K562 (cell line): ENCODE measurements at regions not wholly inside any gene's neighbourhood (a gene's known extent, or its start where the extent isn't known, plus 50 kb on each side); places are given as distances from the start of the nearest gene placed in this dataset.

Experiments used
- ATAC-seq: fragments of 200-7000 bp; cut with Tn5 transposase; 3 replicates; pipeline ENCODE4 v1.9.1; 2020; ENCODE audit warnings: moderate library complexity
- BruUV-seq: library from RNA; stranded (reverse); fragments of 400-500 nt; replicated peaks from 2 replicates; lab custom pipeline; 2021; lab: Mats Ljungman, UMichigan
- CTCF ChIA-PET: fragments of 300-600 bp; formaldehyde crosslinking; extraction: SDS; loops from one replicate; lab custom pipeline; 2021; ENCODE audit warnings: low intra/inter-chr PET ratio; lab: Yijun Ruan, JAX
- POLR2A ChIA-PET: fragments of 300-600, 350-650 bp; sonication (Branson Sonifier 250); formaldehyde crosslinking; extraction: SDS; loops from one replicate; lab custom pipeline; 2021; ENCODE audit warnings: antibody characterized with exemption, inconsistent platforms; lab: Yijun Ruan, JAX
- DNase-seq, 4 experiments: peaks; one replicate each; pipeline versions ENCODE4 v3.0.0 to v3.0.0-alpha.2; 2011 to 2018; ENCODE audit warnings: low spot score in 3 of 4, mixed read lengths in 3 of 4; ENCODE audit errors: extremely low read depth in 1 of 4
- FAIRE-seq: peaks from 2 replicates; lab custom pipeline; 2011; peaks lifted over from hg19 to GRCh38; lab: Jason Lieb, UNC
- H2AFZ ChIP-seq: 2 replicates; pipeline ENCODE4 v1.6.0; 2011; ENCODE audit warnings: low read depth, low read length, control low read depth, inconsistent platforms
- H3K27ac ChIP-seq: fragments of 200-600 bp; 3 replicates; pipeline ENCODE4 v1.8.0; 2011; ENCODE audit warnings: low read depth, mild to moderate bottlenecking, control low read depth, inconsistent platforms, low read length, moderate library complexity, mixed read lengths; ENCODE audit errors: extremely low read depth
- H3K27me3 ChIP-seq, 2 experiments: fragments of 300-600 bp in 1 of 2; 2 replicates in 1 of 2; 3 replicates in 1 of 2; pipeline versions ENCODE4 v1.6.0 to v1.8.0; 2011; ENCODE audit warnings: inconsistent platforms in 2 of 2, low read length in 2 of 2, mild to moderate bottlenecking in 1 of 2, mixed read lengths in 1 of 2, moderate library complexity in 1 of 2; ENCODE audit not compliant: control insufficient read depth in 2 of 2, insufficient read depth in 2 of 2
- H3K36me3 ChIP-seq: fragments of 300-600 bp; 3 replicates; pipeline ENCODE4 v1.8.0; 2011; ENCODE audit warnings: mild to moderate bottlenecking, low read length, inconsistent platforms; ENCODE audit not compliant: control insufficient read depth, insufficient read depth
- H3K4me1 ChIP-seq, 2 experiments: fragments of 200-600 bp in 1 of 2; replicated peaks in 1 of 2; 2 replicates in 1 of 2; 3 replicates in 1 of 2; pipeline versions ENCODE4 v1.5.1 to v1.8.0; 2011; ENCODE audit warnings: inconsistent platforms in 2 of 2, low read length in 2 of 2, mild to moderate bottlenecking in 1 of 2, mixed read lengths in 1 of 2, moderate library complexity in 1 of 2; ENCODE audit not compliant: control insufficient read depth in 2 of 2, insufficient read depth in 2 of 2
- H3K4me2 ChIP-seq: 2 replicates; pipeline ENCODE4 v1.6.1; 2011; ENCODE audit warnings: low read length, control low read depth, inconsistent platforms, mixed read lengths; ENCODE audit not compliant: insufficient read depth
- H3K4me3 ChIP-seq: fragments of 200-600 bp; sonication (generic), shearing (Covaris generic); 2 replicates; pipeline ENCODE4 v1.5.1; 2016; ENCODE audit warnings: control low read depth, inconsistent platforms
- H3K79me2 ChIP-seq: fragments of 200-600 bp; 3 replicates; pipeline ENCODE4 v1.8.0; 2011; ENCODE audit warnings: low read length, inconsistent platforms; ENCODE audit not compliant: control insufficient read depth, insufficient read depth
- H3K9ac ChIP-seq, 2 experiments: 2 replicates each; pipeline versions ENCODE4 v1.6.0 to v1.6.1; 2011; ENCODE audit warnings: low read depth in 2 of 2, low read length in 2 of 2, control low read depth in 1 of 2, inconsistent platforms in 1 of 2, mild to moderate bottlenecking in 1 of 2, mixed read lengths in 1 of 2; ENCODE audit not compliant: insufficient read depth in 1 of 2
- H3K9me1 ChIP-seq: one replicate; pipeline ENCODE4 v1.6.0; 2011; ENCODE audit warnings: inconsistent platforms, mild to moderate bottlenecking, low read length, moderate library complexity; ENCODE audit not compliant: control insufficient read depth, insufficient read depth
- H3K9me3 ChIP-seq: replicated peaks from 2 replicates; pipeline ENCODE4 v1.5.1; 2011; ENCODE audit warnings: low read depth, low read length, inconsistent platforms; ENCODE audit not compliant: control insufficient read depth, insufficient read depth
- H4K20me1 ChIP-seq: replicated peaks from 2 replicates; pipeline ENCODE4 v1.6.1; 2011; ENCODE audit warnings: low read length, inconsistent platforms, mixed read lengths; ENCODE audit not compliant: control insufficient read depth, insufficient read depth
- CBX8 ChIP-seq: fragments of 200-600 bp; sonication (generic); IDR thresholded peaks from 2 replicates; pipeline ENCODE4 v1.6.1; 2012; ENCODE audit warnings: borderline replicate concordance, mixed run types, low read depth, mild to moderate bottlenecking, moderate library complexity, mixed read lengths, low read length, control low read depth, inconsistent platforms; ENCODE audit not compliant: poor library complexity, severe bottlenecking; ENCODE audit errors: extremely low read depth
- CEBPB ChIP-seq: fragments of 450-650 bp; IDR thresholded peaks from 2 replicates; pipeline ENCODE4 v1.6.1; 2016; ENCODE audit warnings: missing genetic modification characterization, missing compliant biosample characterization
- HDAC1 ChIP-seq, 2 experiments: fragments of 450-650 bp; IDR thresholded peaks; 2 replicates each; pipeline ENCODE4 v1.6.1; 2016 to 2017; ENCODE audit warnings: inconsistent platforms in 1 of 2, mild to moderate bottlenecking in 1 of 2, moderate library complexity in 1 of 2
- HINFP ChIP-seq: fragments of 450-650 bp; conservative IDR thresholded peaks from 2 replicates; pipeline ENCODE4 v1.6.1; 2016; ENCODE audit warnings: missing genetic modification characterization, low read depth, mild to moderate bottlenecking, control low read depth, missing compliant biosample characterization
- HSF4 ChIP-seq: fragments of 250-450 bp; sonication (Bioruptor Pico); IDR thresholded peaks from 2 replicates; pipeline ENCODE4 v2.1.2; 2022; ENCODE audit warnings: mild to moderate bottlenecking, moderate library complexity, borderline replicate concordance
- LCOR ChIP-seq: sonication (generic); formaldehyde crosslinking; IDR thresholded peaks from 2 replicates; pipeline ENCODE4 v1.8.0; 2022; ENCODE audit warnings: mild to moderate bottlenecking, missing genetic modification reagents
- MTA1 ChIP-seq: fragments of 450-650 bp; IDR thresholded peaks from 2 replicates; pipeline ENCODE4 v1.6.1; 2017; ENCODE audit warnings: borderline replicate concordance
- NFIC ChIP-seq: fragments of 450-650 bp; IDR thresholded peaks from 2 replicates; pipeline ENCODE4 v1.6.1; 2017; ENCODE audit warnings: mild to moderate bottlenecking, inconsistent platforms
- RBFOX2 ChIP-seq: fragments of 200-400 bp; formaldehyde crosslinking; IDR thresholded peaks from 2 replicates; pipeline ENCODE4 v1.6.1; 2017; ENCODE audit warnings: low read depth, mild to moderate bottlenecking, low read length, moderate library complexity
- RBM17 ChIP-seq: fragments of 200-400 bp; formaldehyde crosslinking; IDR thresholded peaks from 2 replicates; pipeline ENCODE4 v1.6.1; 2017; ENCODE audit warnings: low read depth, mild to moderate bottlenecking, low read length, borderline replicate concordance
- RHOXF2B ChIP-seq: fragments of 250-450 bp; sonication (Bioruptor Pico); conservative IDR thresholded peaks from 2 replicates; pipeline ENCODE4 v1.5.1; 2021
- TFAP4 ChIP-seq: sonication (generic); formaldehyde crosslinking; IDR thresholded peaks from 2 replicates; pipeline ENCODE4 v1.8.0; 2022; ENCODE audit warnings: missing genetic modification reagents, mild to moderate bottlenecking, moderate library complexity, borderline replicate concordance
- ZC3H4 ChIP-seq: sonication (generic); formaldehyde crosslinking; IDR thresholded peaks from 2 replicates; pipeline ENCODE4 v1.9.0; 2021; ENCODE audit warnings: missing genetic modification reagents, borderline replicate concordance
- ZNF280A ChIP-seq: fragments of 450-650 bp; IDR thresholded peaks from 2 replicates; pipeline ENCODE4 v1.6.1; 2018; ENCODE audit warnings: mild to moderate bottlenecking, low read depth; ENCODE audit not compliant: partially characterized antibody
- ZNF280B ChIP-seq: fragments of 250-450 bp; sonication (Bioruptor Pico); IDR thresholded peaks from 2 replicates; pipeline ENCODE4 v1.5.1; 2021; ENCODE audit warnings: mild to moderate bottlenecking
- ZNF311 ChIP-seq: fragments of 250-450 bp; sonication (Bioruptor Pico); IDR thresholded peaks from 2 replicates; pipeline ENCODE4 v1.4.0; 2020; ENCODE audit warnings: mild to moderate bottlenecking, moderate library complexity
- ZNF668 ChIP-seq: fragments of 250-450 bp; sonication (Bioruptor Pico); IDR thresholded peaks from 2 replicates; pipeline ENCODE4 v1.8.0; 2022; ENCODE audit warnings: mild to moderate bottlenecking, inconsistent platforms
- WGBS: fragments of 100-300 bp; shearing (Covaris generic); methylation state at CpG from one replicate; pipeline ENCODE4 v1.1.6; 2016; ENCODE audit warnings: low coverage, mixed read lengths; ENCODE audit not compliant: insufficient coverage; ENCODE audit errors: missing lambda C conversion rate; 5-methylcytosine and 5-hydroxymethylcytosine counted together
- in situ Hi-C: fragments of 300-500 bp; cut with MboI; formaldehyde crosslinking; loops from 4 replicates; pipeline ENCODE4 v1.15.0; 2018; ENCODE audit warnings: inconsistent platforms, mixed read lengths
- intact Hi-C: fragments of 100-400 bp; cut with micrococcal nuclease; formaldehyde crosslinking; loops from 2 replicates; pipeline ENCODE4 v1.14.2; 2022

GRCh38 chr7:156445997-156446761 is 194.4 kb upstream of the RNF32 start:
- H3K9ac ChIP-seq: no peak overlapping the region
- FAIRE-seq: no peak
- H2AFZ ChIP-seq: no peak overlapping the region
- DNase-seq: no peak
- intact Hi-C loops: no loop called here
- in situ Hi-C loops: no loop called here
- CTCF ChIA-PET: no interaction called here
- H3K27ac ChIP-seq: no peak overlapping the region
- H3K9me1 ChIP-seq: no peaks in the 10 kb centered on the region
- no peaks in the 10 kb centered on the region for H4K20me1 ChIP-seq
- under 1% methylated on average over 16 of the region's 16 CpGs for WGBS
- H3K4me3 ChIP-seq: no peak overlapping the region
- H3K79me2 ChIP-seq: no peaks in the 10 kb centered on the region
- ATAC-seq: no peak
- no peaks in the 10 kb centered on the region for H3K4me1 ChIP-seq
- no peaks in the 10 kb centered on the region for H3K36me3 ChIP-seq
- BruUV-seq: no TSS peak
- no peaks in the 10 kb centered on the region for H3K9me3 ChIP-seq
- peaks cover 34 to 50% of the 10 kb centered on the region in 2 experiments for H3K27me3 ChIP-seq
- POLR2A ChIA-PET: interaction anchor here (0.6 kb wide), 1 partner anchor 151 kb away, joined by 3 read pairs; no protein-coding TSS in a partner anchor
- no peak overlapping the region for H3K4me2 ChIP-seq
- TF ChIP-seq TFAP4 (CRISPR knock-in tag) (no peak), RBFOX2 (no peak), CBX8 (no peak), ZNF668 (no peak), NFIC (no peak), HSF4 (CRISPR knock-in tag) (no peak), LCOR (CRISPR knock-in tag) (no peak), RHOXF2B (CRISPR knock-in tag) (no peak), ZNF311 (CRISPR knock-in tag) (no peak), RBM17 (no peak), HDAC1 (IDR thresholded peaks at IDR 0.05) (no peak), ZC3H4 (no peak), ZNF280B (CRISPR knock-in tag) (no peak), MTA1 (no peak), HINFP (no peak), CEBPB (tag) (no peak), ZNF280A (no peak)
